PC-9 (cell line): ENCODE measurements at regions not wholly inside any gene's neighbourhood (a gene's known extent, or its start where the extent isn't known, plus 50 kb on each side); places are given as distances from the start of the nearest gene placed in this dataset.

Experiments used
- BruUV-seq: library from RNA; stranded (reverse); fragments of 400-500 nt; replicated peaks from 2 replicates; lab custom pipeline; 2021; lab: Mats Ljungman, UMichigan
- CTCF ChIA-PET: fragments of 300-600 bp; sonication (Branson Sonifier 250); formaldehyde crosslinking; loops from one replicate; lab custom pipeline; 2022; ENCODE audit warnings: antibody characterized with exemption; lab: Charles Lee
- POLR2A ChIA-PET: fragments of 300-600 bp; sonication (Branson Sonifier 250); formaldehyde crosslinking; loops from one replicate; lab custom pipeline; 2022; ENCODE audit warnings: antibody characterized with exemption; ENCODE audit not compliant: unreplicated experiment; lab: Charles Lee
- DNase-seq, 2 experiments: peaks; one replicate each; pipeline versions ENCODE4 v3.0.0 to v3.0.0-alpha.2; 2015 to 2022; ENCODE audit warnings: mixed read lengths in 1 of 2
- H2AFZ ChIP-seq: fragments of 200-600 bp; sonication (generic); 2 replicates; pipeline ENCODE4 v1.8.1; 2017; ENCODE audit warnings: antibody characterized with exemption
- H3F3A ChIP-seq: fragments of 200-600 bp; sonication (generic); 2 replicates; pipeline ENCODE4 v1.8.1; 2017; ENCODE audit warnings: antibody characterized with exemption, mild to moderate bottlenecking, low read depth; ENCODE audit not compliant: insufficient read depth
- H3K27ac ChIP-seq: fragments of 200-600 bp; sonication (generic); 2 replicates; pipeline ENCODE4 v1.6.1; 2016; ENCODE audit warnings: mixed run types
- H3K27me3 ChIP-seq: fragments of 200-600 bp; sonication (generic); 2 replicates; pipeline ENCODE4 v1.6.1; 2016; ENCODE audit warnings: low read depth, mixed run types; ENCODE audit not compliant: insufficient read depth
- H3K36me3 ChIP-seq: fragments of 200-600 bp; sonication (generic); 2 replicates; pipeline ENCODE4 v1.6.1; 2016; ENCODE audit warnings: low read depth, mixed run types
- H3K4me1 ChIP-seq: fragments of 200-600 bp; sonication (generic); replicated peaks from 2 replicates; pipeline ENCODE4 v1.6.1; 2016; ENCODE audit warnings: mixed run types; ENCODE audit not compliant: insufficient read depth
- H3K4me2 ChIP-seq: fragments of 200-600 bp; sonication (generic); 2 replicates; pipeline ENCODE4 v1.6.1; 2017; ENCODE audit warnings: mixed run types
- H3K4me3 ChIP-seq: fragments of 200-600 bp; sonication (generic); 2 replicates; pipeline ENCODE4 v1.6.1; 2016; ENCODE audit warnings: mixed run types
- H3K79me2 ChIP-seq: fragments of 200-600 bp; sonication (generic); 2 replicates; pipeline ENCODE4 v1.6.1; 2017; ENCODE audit warnings: low read depth, mixed run types
- H3K9me2 ChIP-seq: fragments of 200-600 bp; sonication (generic); 2 replicates; pipeline ENCODE4 v1.8.1; 2017; ENCODE audit warnings: mild to moderate bottlenecking; ENCODE audit not compliant: insufficient read depth
- H3K9me3 ChIP-seq: fragments of 200-600 bp; sonication (generic); 2 replicates; pipeline ENCODE4 v1.8.1; 2016; ENCODE audit warnings: low read depth; ENCODE audit not compliant: insufficient read depth
- H4K20me1 ChIP-seq: fragments of 200-600 bp; sonication (generic); 2 replicates; pipeline ENCODE4 v1.8.1; 2017; ENCODE audit not compliant: insufficient read depth
- EZH2 ChIP-seq: fragments of 200-600 bp; sonication (generic); IDR thresholded peaks from 2 replicates; pipeline ENCODE4 v1.8.0; 2017; ENCODE audit warnings: antibody characterized with exemption, low read depth
- intact Hi-C: fragments of 100-400 bp; cut with micrococcal nuclease; formaldehyde crosslinking; loops from one replicate; pipeline ENCODE4 v1.10.0; 2022; ENCODE audit not compliant: unreplicated experiment
- TF ChIP-seq, protein P1 (sequence below): fragments of 200-600 bp; sonication (generic); conservative IDR thresholded peaks from 2 replicates; pipeline ENCODE4 v1.6.1; 2017; ENCODE audit warnings: mixed run types, antibody characterized with exemption, mild to moderate bottlenecking, moderate library complexity

- no TSS peak for BruUV-seq
- no peaks in the 10 kb centered on the region for H3K9me2 ChIP-seq
- H3K27ac ChIP-seq, result no peak overlapping the region
- no peaks in the 10 kb centered on the region for H3K4me1 ChIP-seq
- no peak overlapping the region for H3K4me2 ChIP-seq
- H3F3A ChIP-seq, result no peaks in the 10 kb centered on the region
- H2AFZ ChIP-seq, result no peak overlapping the region
- DNase-seq, result no peak
- H3K4me3 ChIP-seq, result no peak overlapping the region
- no peaks in the 10 kb centered on the region for H3K79me2 ChIP-seq
- H4K20me1 ChIP-seq, result no peaks in the 10 kb centered on the region
- CTCF ChIA-PET, result no interaction called here
- TF ChIP-seq, protein P1, sequence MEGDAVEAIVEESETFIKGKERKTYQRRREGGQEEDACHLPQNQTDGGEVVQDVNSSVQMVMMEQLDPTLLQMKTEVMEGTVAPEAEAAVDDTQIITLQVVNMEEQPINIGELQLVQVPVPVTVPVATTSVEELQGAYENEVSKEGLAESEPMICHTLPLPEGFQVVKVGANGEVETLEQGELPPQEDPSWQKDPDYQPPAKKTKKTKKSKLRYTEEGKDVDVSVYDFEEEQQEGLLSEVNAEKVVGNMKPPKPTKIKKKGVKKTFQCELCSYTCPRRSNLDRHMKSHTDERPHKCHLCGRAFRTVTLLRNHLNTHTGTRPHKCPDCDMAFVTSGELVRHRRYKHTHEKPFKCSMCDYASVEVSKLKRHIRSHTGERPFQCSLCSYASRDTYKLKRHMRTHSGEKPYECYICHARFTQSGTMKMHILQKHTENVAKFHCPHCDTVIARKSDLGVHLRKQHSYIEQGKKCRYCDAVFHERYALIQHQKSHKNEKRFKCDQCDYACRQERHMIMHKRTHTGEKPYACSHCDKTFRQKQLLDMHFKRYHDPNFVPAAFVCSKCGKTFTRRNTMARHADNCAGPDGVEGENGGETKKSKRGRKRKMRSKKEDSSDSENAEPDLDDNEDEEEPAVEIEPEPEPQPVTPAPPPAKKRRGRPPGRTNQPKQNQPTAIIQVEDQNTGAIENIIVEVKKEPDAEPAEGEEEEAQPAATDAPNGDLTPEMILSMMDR, result peak; percentile 40; the same call in 1 of the 2 replicates
- TF ChIP-seq EZH2, result no peak
- no peaks in the 10 kb centered on the region; the same call in 1 of the 2 replicates for H3K9me3 ChIP-seq
- no peaks in the 10 kb centered on the region for H3K36me3 ChIP-seq
- intact Hi-C loops, result no loop called here
- POLR2A ChIA-PET, result no interaction called here
- H3K27me3 ChIP-seq, result no peaks in the 10 kb centered on the region
These were observed 767.9 kb upstream of the SLITRK6 start for GRCh38 chr13:86567119-86567518.

GRCh38 chr13:86569119-86569518 is 769.9 kb upstream of the SLITRK6 start:
- no peaks in the 10 kb centered on the region; the same call in 1 of the 2 replicates for H3K9me3 ChIP-seq
- DNase-seq, result no peak
- no peaks in the 10 kb centered on the region for H3F3A ChIP-seq
- no peak overlapping the region for H3K27ac ChIP-seq
- no peaks in the 10 kb centered on the region for H3K79me2 ChIP-seq
- no peaks in the 10 kb centered on the region for H4K20me1 ChIP-seq
- H3K4me2 ChIP-seq, result no peak overlapping the region
- TF ChIP-seq, protein P1, result no peak
- no peak for TF ChIP-seq EZH2
- intact Hi-C loops, result no loop called here
- no peaks in the 10 kb centered on the region for H3K36me3 ChIP-seq
- ChIA-PET POLR2A (no interaction called here), CTCF (no interaction called here)
- H3K9me2 ChIP-seq, result no peaks in the 10 kb centered on the region
- H3K27me3 ChIP-seq, result no peaks in the 10 kb centered on the region
- H2AFZ ChIP-seq, result no peak overlapping the region
- no peaks in the 10 kb centered on the region for H3K4me1 ChIP-seq
- H3K4me3 ChIP-seq, result no peak overlapping the region
- no TSS peak for BruUV-seq

DNA sequence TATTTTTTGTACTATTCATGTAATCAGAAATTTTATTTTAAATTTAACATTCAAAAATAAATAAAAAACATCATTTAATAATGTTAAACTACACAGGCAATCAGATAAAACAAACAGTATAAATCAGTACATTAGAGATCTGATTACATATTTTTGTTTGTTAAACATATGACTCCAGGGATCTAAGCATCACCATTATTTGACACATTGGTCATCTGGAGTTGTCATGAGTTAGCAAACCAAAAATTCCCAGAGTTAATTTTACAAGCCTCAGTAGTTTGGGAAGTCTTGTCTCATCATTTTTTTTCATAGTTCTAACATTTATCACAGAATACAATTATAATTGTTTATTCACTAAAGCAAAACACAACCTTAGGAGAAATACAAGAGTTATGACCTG is 770.8 kb upstream of the SLITRK6 start:
- no peaks in the 10 kb centered on the region; the same call in 1 of the 2 replicates for H3K9me3 ChIP-seq
- H3K4me2 ChIP-seq, result no peak overlapping the region
- BruUV-seq, result no TSS peak
- no peaks in the 10 kb centered on the region for H3K4me1 ChIP-seq
- no peaks in the 10 kb centered on the region for H3F3A ChIP-seq
- ChIA-PET POLR2A (no interaction called here), CTCF (no interaction called here)
- H3K9me2 ChIP-seq, result no peaks in the 10 kb centered on the region
- no peak overlapping the region for H3K27ac ChIP-seq
- H3K79me2 ChIP-seq, result no peaks in the 10 kb centered on the region
- no peak overlapping the region for H3K4me3 ChIP-seq
- DNase-seq, result no peak
- TF ChIP-seq, protein P1, result no peak
- no peaks in the 10 kb centered on the region for H3K36me3 ChIP-seq
- H2AFZ ChIP-seq, result no peak overlapping the region
- intact Hi-C loops, result no loop called here
- no peaks in the 10 kb centered on the region for H3K27me3 ChIP-seq
- no peaks in the 10 kb centered on the region for H4K20me1 ChIP-seq
